Renal pelvis (tissue), 1 donor: ENCODE measurements at regions not wholly inside any gene's neighbourhood (a gene's known extent, or its start where the extent isn't known, plus 50 kb on each side); places are given as distances from the start of the nearest gene placed in this dataset.
"Not testable (repeated sequence)": the region's sequence is repeated elsewhere in the genome, so short reads cannot be mapped to it uniquely, and the experiment has no call there.

Source experiments
- DNase-seq: peaks from one replicate; pipeline ENCODE4 v3.0.0-alpha.2; 2013

GRCh38 chr4:123026015-123026414 is 103.6 kb upstream of the NUDT6 start:
- not testable (repeated sequence) for DNase-seq

GRCh38 chr4:123031664-123032063 is 109.3 kb upstream of the NUDT6 start:
- no peak for DNase-seq

GRCh38 chr4:123034023-123034422 is 111.6 kb upstream of the NUDT6 start:
- no peak for DNase-seq

GRCh38 chr4:123035239-123035638 is 112.8 kb upstream of the NUDT6 start:
- DNase-seq, result no peak

- no peak for DNase-seq
Observed at GRCh38 chr4:123037804-123038203, 115.4 kb upstream of the NUDT6 start.

GRCh38 chr4:123042095-123042494 is 119.7 kb upstream of the NUDT6 start:
- DNase-seq, result no peak

GRCh38 chr4:123043013-123043412 is 120.6 kb upstream of the NUDT6 start:
- DNase-seq, result no peak

GRCh38 chr4:123043793-123044425 is 121.5 kb upstream of the NUDT6 start:
- DNase-seq, result no peak

- no peak for DNase-seq
Observed at GRCh38 chr4:123046096-123046495, 123.7 kb upstream of the NUDT6 start.

- DNase-seq, result no peak
Observed at GRCh38 chr4:123050018-123050417, 127.6 kb upstream of the NUDT6 start.

- DNase-seq, result no peak
Observed at GRCh38 chr4:123052007-123052406, 129.6 kb upstream of the NUDT6 start.

GRCh38 chr4:123055943-123056342 is 133.5 kb upstream of the NUDT6 start:
- no peak for DNase-seq

GRCh38 chr4:123060039-123060770 is 137.8 kb upstream of the NUDT6 start:
- DNase-seq, result no peak

GRCh38 chr4:123064390-123064789 is 142.0 kb upstream of the NUDT6 start:
- DNase-seq, result no peak

GRCh38 chr4:123068081-123068480 is 145.7 kb upstream of the NUDT6 start:
- DNase-seq, result peak; percentile 35

GRCh38 chr4:123072060-123072459 is 149.7 kb upstream of the NUDT6 start:
- DNase-seq, result no peak

GRCh38 chr4:123073650-123074049 is 151.3 kb upstream of the NUDT6 start:
- DNase-seq, result no peak

- no peak for DNase-seq
Observed at GRCh38 chr4:123077330-123077729, 154.9 kb upstream of the NUDT6 start.

- no peak for DNase-seq
Observed at GRCh38 chr4:123081971-123082370, 159.6 kb upstream of the NUDT6 start.

- DNase-seq, result no peak
Observed at GRCh38 chr4:123083646-123084045, 161.2 kb upstream of the NUDT6 start.

GRCh38 chr4:123088501-123088900 is 166.1 kb upstream of the NUDT6 start:
- DNase-seq, result no peak

- no peak for DNase-seq
Observed at GRCh38 chr4:123090886-123091285, 168.5 kb upstream of the NUDT6 start.

- DNase-seq, result no peak
Observed at GRCh38 chr4:123092586-123092985, 170.2 kb upstream of the NUDT6 start.

GRCh38 chr4:123093236-123093635 is 170.8 kb upstream of the NUDT6 start:
- no peak for DNase-seq
